Sigmoid colon (tissue), 4 donors: ENCODE measurements at regions not wholly inside any gene's neighbourhood (a gene's known extent, or its start where the extent isn't known, plus 50 kb on each side); places are given as distances from the start of the nearest gene placed in this dataset.

Experiments
- EP300 ChIP-seq, 4 donors: sonication (generic); formaldehyde crosslinking; IDR thresholded peaks; one replicate each; pipeline ENCODE4 v1.6.1; 2017; ENCODE audit warnings: antibody characterized with exemption in 4 of 4
- TF ChIP-seq, protein P1 (sequence below), 4 experiments: fragments of 450-650 bp in 3 of 4; fragments of 200-600 bp in 1 of 4; IDR thresholded peaks; one replicate each; pipeline ENCODE4 v1.5.1; 2016 to 2019; ENCODE audit warnings: antibody characterized with exemption in 4 of 4, mild to moderate bottlenecking in 3 of 4, moderate library complexity in 2 of 4

DNA sequence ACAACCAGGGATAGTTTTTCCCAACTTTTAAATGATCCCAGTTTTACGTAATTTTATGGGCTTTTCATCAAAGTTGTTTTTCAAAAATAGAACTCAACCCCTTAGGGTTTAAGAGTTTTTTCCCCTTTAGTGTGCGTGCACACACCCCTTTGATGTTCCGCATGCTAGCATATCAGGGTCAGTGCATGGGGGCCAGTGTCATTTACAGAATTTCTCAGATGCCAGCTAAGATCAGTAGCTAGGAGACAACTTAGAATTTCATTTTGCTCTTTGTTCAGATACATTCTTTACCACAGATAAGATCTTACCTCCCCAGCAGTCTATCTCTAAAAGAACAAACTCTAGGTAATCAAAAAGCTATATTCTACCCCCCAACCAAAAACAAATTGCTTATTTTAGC, 238.5 kb upstream of the SASH1 start:
- TF ChIP-seq, protein P1, sequence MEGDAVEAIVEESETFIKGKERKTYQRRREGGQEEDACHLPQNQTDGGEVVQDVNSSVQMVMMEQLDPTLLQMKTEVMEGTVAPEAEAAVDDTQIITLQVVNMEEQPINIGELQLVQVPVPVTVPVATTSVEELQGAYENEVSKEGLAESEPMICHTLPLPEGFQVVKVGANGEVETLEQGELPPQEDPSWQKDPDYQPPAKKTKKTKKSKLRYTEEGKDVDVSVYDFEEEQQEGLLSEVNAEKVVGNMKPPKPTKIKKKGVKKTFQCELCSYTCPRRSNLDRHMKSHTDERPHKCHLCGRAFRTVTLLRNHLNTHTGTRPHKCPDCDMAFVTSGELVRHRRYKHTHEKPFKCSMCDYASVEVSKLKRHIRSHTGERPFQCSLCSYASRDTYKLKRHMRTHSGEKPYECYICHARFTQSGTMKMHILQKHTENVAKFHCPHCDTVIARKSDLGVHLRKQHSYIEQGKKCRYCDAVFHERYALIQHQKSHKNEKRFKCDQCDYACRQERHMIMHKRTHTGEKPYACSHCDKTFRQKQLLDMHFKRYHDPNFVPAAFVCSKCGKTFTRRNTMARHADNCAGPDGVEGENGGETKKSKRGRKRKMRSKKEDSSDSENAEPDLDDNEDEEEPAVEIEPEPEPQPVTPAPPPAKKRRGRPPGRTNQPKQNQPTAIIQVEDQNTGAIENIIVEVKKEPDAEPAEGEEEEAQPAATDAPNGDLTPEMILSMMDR (IDR thresholded peaks at IDR 0.05), result no peak
- no peak for TF ChIP-seq EP300 (IDR thresholded peaks at IDR 0.05)
